HEK293T (cell line): ENCODE measurements at regions not wholly inside any gene's neighbourhood (a gene's known extent, or its start where the extent isn't known, plus 50 kb on each side); places are given as distances from the start of the nearest gene placed in this dataset.

ENCODE experiments used
- CTCF ChIA-PET: fragments of 350-600 bp; formaldehyde crosslinking; extraction: SDS; loops from one replicate; lab custom pipeline; 2021; ENCODE audit warnings: antibody characterized with exemption, inconsistent platforms; lab: Yijun Ruan, JAX
- POLR2A ChIA-PET: fragments of 350-600 bp; formaldehyde crosslinking; extraction: SDS; loops from one replicate; lab custom pipeline; 2020; ENCODE audit warnings: antibody characterized with exemption, inconsistent platforms; lab: Yijun Ruan, JAX
- DNase-seq: peaks from one replicate; pipeline ENCODE4 v3.0.0; 2012; ENCODE audit warnings: mixed read lengths; ENCODE audit errors: extremely low spot score
- ARNT ChIP-seq: fragments of 450-650 bp; IDR thresholded peaks from 2 replicates; pipeline ENCODE4 v1.6.1; 2017; ENCODE audit warnings: mild to moderate bottlenecking
- BHLHE40 ChIP-seq: fragments of 450-650 bp; IDR thresholded peaks from 2 replicates; pipeline ENCODE4 v1.6.1; 2016; ENCODE audit warnings: mild to moderate bottlenecking, moderate library complexity, borderline replicate concordance
- CTBP1 ChIP-seq: fragments of 450-650 bp; IDR thresholded peaks from 2 replicates; pipeline ENCODE4 v1.6.1; 2016; ENCODE audit warnings: borderline replicate concordance
- ELF4 ChIP-seq: fragments of 450-650 bp; IDR thresholded peaks from 2 replicates; pipeline ENCODE4 v1.6.1; 2017; ENCODE audit warnings: antibody characterized with exemption
- FOXA1 ChIP-seq: fragments of 450-650 bp; IDR thresholded peaks from 2 replicates; pipeline ENCODE4 v1.6.1; 2016; ENCODE audit warnings: mild to moderate bottlenecking
- FOXK2 ChIP-seq: fragments of 450-650 bp; IDR thresholded peaks from 2 replicates; pipeline ENCODE4 v1.6.1; 2016; ENCODE audit warnings: mild to moderate bottlenecking
- FOXM1 ChIP-seq: fragments of 450-650 bp; IDR thresholded peaks from 2 replicates; pipeline ENCODE4 v1.6.1; 2017; ENCODE audit warnings: mild to moderate bottlenecking, borderline replicate concordance
- HDGF ChIP-seq: fragments of 450-650 bp; IDR thresholded peaks from 2 replicates; pipeline ENCODE4 v1.6.1; 2017; ENCODE audit warnings: antibody characterized with exemption, borderline replicate concordance
- L3MBTL2 ChIP-seq: fragments of 450-650 bp; conservative IDR thresholded peaks from 2 replicates; pipeline ENCODE4 v1.6.1; 2016; ENCODE audit warnings: mild to moderate bottlenecking
- LEF1 ChIP-seq: fragments of 450-650 bp; IDR thresholded peaks from 2 replicates; pipeline ENCODE4 v1.6.1; 2017; ENCODE audit warnings: mild to moderate bottlenecking, borderline replicate concordance
- NFRKB ChIP-seq: fragments of 450-650 bp; IDR thresholded peaks from 2 replicates; pipeline ENCODE4 v1.6.1; 2016; ENCODE audit warnings: mild to moderate bottlenecking, moderate library complexity
- PKNOX1 ChIP-seq: fragments of 450-650 bp; IDR thresholded peaks from 2 replicates; pipeline ENCODE4 v1.6.1; 2016
- SP1 ChIP-seq: fragments of 450-650 bp; IDR thresholded peaks from 2 replicates; pipeline ENCODE4 v1.6.1; 2017
- SUZ12 ChIP-seq: fragments of 450-650 bp; IDR thresholded peaks from 2 replicates; pipeline ENCODE4 v1.6.1; 2016; ENCODE audit warnings: mild to moderate bottlenecking
- TARDBP ChIP-seq: fragments of 450-650 bp; IDR thresholded peaks from 2 replicates; pipeline ENCODE4 v1.6.1; 2016
- ZNF384 ChIP-seq: fragments of 450-650 bp; IDR thresholded peaks from 2 replicates; pipeline ENCODE4 v1.6.1; 2016

GRCh38 chr6:44622555-44622954 is 235.0 kb downstream of the CDC5L start:
- ChIA-PET POLR2A (no interaction called here), CTCF (no interaction called here)
- no peak for DNase-seq
- no peak for TF ChIP-seq CTBP1
- TF ChIP-seq PKNOX1: no peak
- no peak for TF ChIP-seq L3MBTL2

GRCh38 chr6:44622956-44623355 is 235.4 kb downstream of the CDC5L start:
- CTCF ChIA-PET: no interaction called here
- TF ChIP-seq PKNOX1: no peak
- TF ChIP-seq FOXA1: no peak
- TF ChIP-seq L3MBTL2: no peak
- TF ChIP-seq TARDBP: no peak
- no peak for TF ChIP-seq ELF4
- TF ChIP-seq ZNF384: no peak
- TF ChIP-seq SUZ12: no peak
- TF ChIP-seq NFRKB: no peak
- TF ChIP-seq FOXK2: no peak
- TF ChIP-seq BHLHE40: no peak
- TF ChIP-seq ARNT: no peak
- TF ChIP-seq HDGF: no peak
- TF ChIP-seq SP1: no peak
- TF ChIP-seq FOXM1: no peak
- no peak for TF ChIP-seq LEF1
- no peak for TF ChIP-seq CTBP1
- DNase-seq: no peak
- POLR2A ChIA-PET: no interaction called here

GRCh38 chr6:44624226-44624625 is 236.7 kb downstream of the CDC5L start:
- CTCF ChIA-PET: no interaction called here
- no peak for DNase-seq

GRCh38 chr6:44624936-44625573 is 237.5 kb downstream of the CDC5L start:
- ChIA-PET POLR2A (no interaction called here), CTCF (interaction anchor here (0.8 kb wide), 1 partner anchor 149 kb away, joined by 4 read pairs; no protein-coding TSS in a partner anchor)
- TF ChIP-seq FOXK2: no peak
- no peak for TF ChIP-seq BHLHE40
- no peak for TF ChIP-seq HDGF
- TF ChIP-seq CTBP1: no peak
- no peak for TF ChIP-seq SP1
- TF ChIP-seq FOXA1: no peak

More at GRCh38 chr6:44624226-44624625, 236.7 kb downstream of the CDC5L start:
- POLR2A ChIA-PET: no interaction called here
- TF ChIP-seq ELF4: no peak
- no peak for TF ChIP-seq ZNF384
- no peak for TF ChIP-seq LEF1
- no peak for TF ChIP-seq FOXM1
- TF ChIP-seq SUZ12: no peak
- no peak for TF ChIP-seq ARNT
- TF ChIP-seq CTBP1: no peak
- no peak for TF ChIP-seq BHLHE40
- TF ChIP-seq PKNOX1: no peak
- no peak for TF ChIP-seq FOXK2
- TF ChIP-seq TARDBP: no peak
- no peak for TF ChIP-seq HDGF
- TF ChIP-seq SP1: no peak
- TF ChIP-seq FOXA1: no peak
- no peak for TF ChIP-seq NFRKB
- TF ChIP-seq L3MBTL2: no peak

GRCh38 chr6:44625996-44626395 is 238.5 kb downstream of the CDC5L start:
- TF ChIP-seq TARDBP: no peak
- TF ChIP-seq BHLHE40: no peak
- no peak for TF ChIP-seq ARNT
- TF ChIP-seq HDGF: no peak
- no peak for TF ChIP-seq ZNF384
- TF ChIP-seq SUZ12: no peak
- TF ChIP-seq SP1: no peak
- no peak for DNase-seq
- CTCF ChIA-PET: interaction anchor here (0.8 kb wide), 1 partner anchor 150 kb away, joined by 4 read pairs; no protein-coding TSS in a partner anchor
- POLR2A ChIA-PET: no interaction called here

More at GRCh38 chr6:44624936-44625573, 237.5 kb downstream of the CDC5L start:
- DNase-seq: no peak

GRCh38 chr6:44626616-44627015 is 239.1 kb downstream of the CDC5L start:
- POLR2A ChIA-PET: no interaction called here
- no peak for DNase-seq
- CTCF ChIA-PET: interaction anchor here (1.8 kb wide), 1 partner anchor 151 kb away, joined by 9 read pairs; no protein-coding TSS in a partner anchor
- TF ChIP-seq PKNOX1 (no peak), CTBP1 (no peak), FOXK2 (no peak), ARNT (no peak), LEF1 (no peak), BHLHE40 (no peak), TARDBP (no peak), SUZ12 (no peak), FOXM1 (no peak), NFRKB (no peak), SP1 (no peak), ELF4 (no peak), L3MBTL2 (no peak), FOXA1 (no peak), ZNF384 (no peak)
